Chondrocyte (in vitro differentiated cells): ENCODE measurements at regions not wholly inside any gene's neighbourhood (a gene's known extent, or its start where the extent isn't known, plus 50 kb on each side); places are given as distances from the start of the nearest gene placed in this dataset.

Experiments
- DNase-seq: peaks from one replicate; pipeline ENCODE4 v3.0.0; 2021; ENCODE audit warnings: mixed read lengths, low spot score
- H3K27ac Mint-ChIP-seq: one replicate; pipeline ENCODE4 v1.8.0; 2021; ENCODE audit warnings: mild to moderate bottlenecking, moderate library complexity, mixed read lengths; ENCODE audit not compliant: unreplicated experiment
- H3K27me3 Mint-ChIP-seq: 2 replicates; pipeline ENCODE4 v1.8.0; 2021; ENCODE audit warnings: low read depth, mixed read lengths
- H3K36me3 Mint-ChIP-seq: 2 replicates; pipeline ENCODE4 v1.8.0; 2021; ENCODE audit warnings: low read depth, mixed read lengths
- H3K4me1 Mint-ChIP-seq: 2 replicates; pipeline ENCODE4 v1.8.0; 2021; ENCODE audit warnings: low read depth, mild to moderate bottlenecking, mixed read lengths
- H3K4me3 Mint-ChIP-seq: one replicate; pipeline ENCODE4 v1.8.0; 2021; ENCODE audit warnings: mild to moderate bottlenecking, moderate library complexity, mixed read lengths; ENCODE audit not compliant: unreplicated experiment
- H3K9me3 Mint-ChIP-seq: 2 replicates; pipeline ENCODE4 v1.8.0; 2021; ENCODE audit warnings: low read depth, mixed read lengths
- CTCF ChIP-seq: fragments of 200-600 bp; sonication (generic); IDR thresholded peaks from 2 replicates; pipeline ENCODE4 v1.5.0; 2021; ENCODE audit warnings: antibody characterized with exemption, mild to moderate bottlenecking, moderate library complexity

GRCh38 chr1:4267381-4268261, 367.5 kb upstream of the C1orf174 start:
- DNase-seq: no peak
- H3K4me3 Mint-ChIP-seq: no peak overlapping the region
- no peaks in the 10 kb centered on the region for H3K27me3 Mint-ChIP-seq
- no peaks in the 10 kb centered on the region for H3K36me3 Mint-ChIP-seq
- H3K9me3 Mint-ChIP-seq: peaks cover 19% of the 10 kb centered on the region
- H3K27ac Mint-ChIP-seq: no peak overlapping the region
- H3K4me1 Mint-ChIP-seq: no peaks in the 10 kb centered on the region
- no peak for TF ChIP-seq CTCF

GRCh38 chr1:4268262-4268888, 368.3 kb upstream of the C1orf174 start:
- Mint-ChIP-seq H3K9me3 (peaks cover 23% of the 10 kb centered on the region), H3K27ac (no peak overlapping the region), H3K36me3 (no peaks in the 10 kb centered on the region), H3K4me1 (no peaks in the 10 kb centered on the region), H3K27me3 (no peaks in the 10 kb centered on the region), H3K4me3 (no peak overlapping the region)
- no peak for DNase-seq
- no peak for TF ChIP-seq CTCF

GRCh38 chr1:4268889-4269284, 368.8 kb upstream of the C1orf174 start:
- Mint-ChIP-seq H3K4me1 (no peaks in the 10 kb centered on the region), H3K36me3 (no peaks in the 10 kb centered on the region), H3K4me3 (no peak overlapping the region), H3K9me3 (peaks cover 21% of the 10 kb centered on the region), H3K27me3 (no peaks in the 10 kb centered on the region), H3K27ac (no peak overlapping the region)
- TF ChIP-seq CTCF: no peak
- DNase-seq: no peak

- no peak for DNase-seq
- H3K27ac Mint-ChIP-seq: no peak overlapping the region
- H3K36me3 Mint-ChIP-seq: no peaks in the 10 kb centered on the region
- H3K4me1 Mint-ChIP-seq: no peaks in the 10 kb centered on the region
- peaks cover 20% of the 10 kb centered on the region for H3K9me3 Mint-ChIP-seq
- H3K27me3 Mint-ChIP-seq: no peaks in the 10 kb centered on the region
- no peak overlapping the region for H3K4me3 Mint-ChIP-seq
- TF ChIP-seq CTCF: no peak
Measured at GRCh38 chr1:4269330-4269729, 369.3 kb upstream of the C1orf174 start.

- TF ChIP-seq CTCF: no peak
- H3K4me1 Mint-ChIP-seq: no peaks in the 10 kb centered on the region
Measured at GRCh38 chr1:4269952-4270570, 370.0 kb upstream of the C1orf174 start.

More at GRCh38 chr1:4269952-4270570, 370.0 kb upstream of the C1orf174 start:
- Mint-ChIP-seq H3K27ac (no peak overlapping the region), H3K27me3 (no peaks in the 10 kb centered on the region), H3K4me3 (no peak overlapping the region), H3K36me3 (no peaks in the 10 kb centered on the region), H3K9me3 (peaks cover 16% of the 10 kb centered on the region)
- DNase-seq: no peak
